ENCODE measurements at regions not wholly inside any gene's neighbourhood (a gene's known extent, or its start where the extent isn't known, plus 50 kb on each side); places are given as distances from the start of the nearest gene placed in this dataset.
A peak's percentile ranks its signal among the peaks of the same experiment; 100 is the strongest.
"Not testable (repeated sequence)": the region's sequence is repeated elsewhere in the genome, so short reads cannot be mapped to it uniquely, and the experiment has no call there.

GRCh38 chr1:113207457-113207856, 134.5 kb downstream of the LRIG2 start:
- ATAC-seq (replicated peaks) (no peak), DNase-seq (no peak)
- Mint-ChIP-seq H3K4me1 (no peaks in the 10 kb centered on the region), H3K4me3 (no peak overlapping the region), H3K36me3 (no peaks in the 10 kb centered on the region), H3K27ac (no peak overlapping the region), H3K9me3 (peaks cover 0 to 3% of the 10 kb centered on the region in 2 donors), H3K27me3 (peaks cover 37 to 40% of the 10 kb centered on the region in 2 donors)

DNA sequence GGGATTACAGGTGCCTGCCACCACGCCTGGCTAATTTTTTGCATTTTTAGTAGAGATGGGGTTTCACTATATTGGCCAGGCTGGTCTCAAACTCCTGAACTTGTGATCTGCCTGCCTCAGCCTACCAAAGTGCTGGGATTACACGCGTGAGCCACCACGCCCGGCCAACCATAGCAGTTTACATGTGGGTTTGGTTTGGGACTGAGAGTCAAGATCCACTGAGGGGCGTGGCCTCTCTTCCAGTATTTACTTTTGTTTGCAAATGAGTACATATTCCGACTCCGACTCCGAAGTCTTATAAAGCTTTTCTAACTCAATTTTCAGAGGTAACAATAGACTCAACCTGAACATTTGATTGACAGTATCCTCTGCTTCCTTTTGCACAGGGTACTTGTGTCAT, 135.4 kb downstream of the LRIG2 start:
- H3K4me3 Mint-ChIP-seq; ATAC-seq (replicated peaks); H3K4me1 Mint-ChIP-seq; DNase-seq; H3K27ac Mint-ChIP-seq; H3K36me3 Mint-ChIP-seq; H3K9me3 Mint-ChIP-seq: not testable (repeated sequence)
- peaks cover 37 to 40% of the 10 kb centered on the region in 2 donors for H3K27me3 Mint-ChIP-seq

DNA sequence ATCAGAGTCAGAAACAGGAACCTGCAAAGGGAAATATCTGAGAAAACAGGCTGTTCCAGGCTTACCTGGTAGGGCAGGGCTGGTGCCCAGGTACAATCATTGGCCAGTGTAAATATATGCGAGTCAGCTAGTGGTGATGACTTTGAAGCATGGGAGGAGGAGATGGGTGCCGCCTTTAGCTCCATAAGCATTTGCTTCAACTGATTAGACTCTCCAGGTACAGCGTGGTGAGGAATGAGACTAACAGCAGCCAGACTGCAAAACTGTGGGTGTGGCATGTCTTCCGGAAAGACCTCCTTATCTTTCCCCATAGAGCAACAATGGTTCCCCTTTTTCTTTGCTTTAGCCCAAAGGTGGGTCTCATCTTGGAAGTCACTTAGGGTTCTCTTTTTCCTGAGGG, 137.2 kb downstream of the LRIG2 start:
- H3K36me3 Mint-ChIP-seq, result no peaks in the 10 kb centered on the region
- H3K4me1 Mint-ChIP-seq, result no peaks in the 10 kb centered on the region
- H3K27me3 Mint-ChIP-seq, result peaks cover 22 to 37% of the 10 kb centered on the region in 2 donors
- DNase-seq, result no peak
- no peak overlapping the region for H3K27ac Mint-ChIP-seq
- H3K4me3 Mint-ChIP-seq, result no peak overlapping the region
- no peak for ATAC-seq (replicated peaks)
- H3K9me3 Mint-ChIP-seq, result peaks cover 6% of the 10 kb centered on the region in 2 donors

GRCh38 chr1:113211467-113211866, 138.5 kb downstream of the LRIG2 start:
- Mint-ChIP-seq H3K27ac (no peak overlapping the region), H3K9me3 (peaks cover 8 to 12% of the 10 kb centered on the region in 2 donors), H3K36me3 (no peaks in the 10 kb centered on the region), H3K4me1 (no peaks in the 10 kb centered on the region), H3K4me3 (no peak overlapping the region), H3K27me3 (peaks cover 22 to 37% of the 10 kb centered on the region in 2 donors)
- ATAC-seq (replicated peaks) (no peak), DNase-seq (no peak)

DNA sequence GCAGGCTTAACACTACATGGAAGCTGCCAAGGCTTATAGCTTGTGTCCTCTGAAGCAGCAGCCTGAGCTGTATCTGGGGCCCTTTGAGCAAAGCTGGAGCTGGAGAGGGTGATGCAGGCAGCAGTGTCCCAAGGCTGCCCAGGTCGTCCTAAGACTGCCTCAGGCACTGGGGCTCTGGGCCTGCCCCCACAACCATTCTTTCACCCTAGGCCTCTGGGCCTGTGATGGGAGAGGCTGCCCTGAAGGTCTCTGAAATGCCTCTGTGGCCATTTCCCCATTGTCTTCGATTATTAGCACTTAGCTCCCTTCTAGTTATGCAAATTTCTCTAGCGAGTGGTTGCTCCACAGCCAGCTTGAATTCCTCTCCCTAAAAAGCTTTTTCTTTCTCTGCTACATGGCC, 142.0 kb downstream of the LRIG2 start:
- no peak overlapping the region for H3K4me3 Mint-ChIP-seq
- no peak for ATAC-seq (replicated peaks)
- no peak overlapping the region for H3K27ac Mint-ChIP-seq
- no peaks in the 10 kb centered on the region for H3K4me1 Mint-ChIP-seq
- no peak for DNase-seq
- H3K27me3 Mint-ChIP-seq, result peaks cover 11 to 20% of the 10 kb centered on the region in 2 donors
- no peaks in the 10 kb centered on the region for H3K36me3 Mint-ChIP-seq
- H3K9me3 Mint-ChIP-seq, result peaks cover 8 to 12% of the 10 kb centered on the region in 2 donors

GRCh38 chr1:113216664-113217063, 143.7 kb downstream of the LRIG2 start:
- peaks cover 2 to 5% of the 10 kb centered on the region in 2 donors for H3K27me3 Mint-ChIP-seq
- H3K27ac Mint-ChIP-seq, result no peak overlapping the region
- DNase-seq, result no peak
- H3K36me3 Mint-ChIP-seq, result no peaks in the 10 kb centered on the region
- no peak overlapping the region for H3K4me3 Mint-ChIP-seq
- H3K9me3 Mint-ChIP-seq, result peaks cover 8 to 12% of the 10 kb centered on the region in 2 donors
- H3K4me1 Mint-ChIP-seq, result no peaks in the 10 kb centered on the region
- no peak for ATAC-seq (replicated peaks)

GRCh38 chr1:113217447-113218208, 144.6 kb downstream of the LRIG2 start:
- Mint-ChIP-seq H3K9me3 (peaks cover 8 to 12% of the 10 kb centered on the region in 2 donors), H3K4me3 (no peak overlapping the region), H3K27me3 (peaks cover 3 to 4% of the 10 kb centered on the region in 2 donors), H3K36me3 (no peaks in the 10 kb centered on the region), H3K27ac (no peak overlapping the region), H3K4me1 (no peaks in the 10 kb centered on the region)
- DNase-seq (no peak), ATAC-seq (replicated peaks) (no peak)

DNA sequence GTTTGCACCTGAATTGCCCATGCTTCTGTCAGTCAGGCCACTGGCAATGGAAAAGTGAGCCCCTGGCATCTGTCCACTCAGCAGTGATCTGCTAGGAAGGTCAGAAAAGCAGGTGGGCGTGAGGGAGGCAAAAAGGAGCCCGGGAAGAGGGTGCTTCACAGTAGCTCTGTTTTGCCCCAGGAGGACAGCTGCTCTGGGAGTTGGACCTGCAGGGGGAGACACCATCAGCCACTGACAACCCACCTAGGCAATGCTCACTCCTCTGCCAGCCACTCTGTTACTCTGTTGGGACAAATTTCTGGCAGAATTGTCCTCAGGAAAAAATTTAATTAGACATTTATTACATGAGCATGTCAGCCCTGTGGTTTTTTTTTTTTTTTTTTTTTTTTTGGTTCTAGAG, 146.4 kb downstream of the LRIG2 start:
- Mint-ChIP-seq H3K4me1 (no peaks in the 10 kb centered on the region), H3K27me3 (peaks cover 4 to 6% of the 10 kb centered on the region in 2 donors), H3K4me3 (no peak overlapping the region), H3K36me3 (no peaks in the 10 kb centered on the region), H3K9me3 (peaks cover 4 to 9% of the 10 kb centered on the region in 2 donors), H3K27ac (no peak overlapping the region)
- ATAC-seq (replicated peaks) (no peak), DNase-seq (no peak)

DNA sequence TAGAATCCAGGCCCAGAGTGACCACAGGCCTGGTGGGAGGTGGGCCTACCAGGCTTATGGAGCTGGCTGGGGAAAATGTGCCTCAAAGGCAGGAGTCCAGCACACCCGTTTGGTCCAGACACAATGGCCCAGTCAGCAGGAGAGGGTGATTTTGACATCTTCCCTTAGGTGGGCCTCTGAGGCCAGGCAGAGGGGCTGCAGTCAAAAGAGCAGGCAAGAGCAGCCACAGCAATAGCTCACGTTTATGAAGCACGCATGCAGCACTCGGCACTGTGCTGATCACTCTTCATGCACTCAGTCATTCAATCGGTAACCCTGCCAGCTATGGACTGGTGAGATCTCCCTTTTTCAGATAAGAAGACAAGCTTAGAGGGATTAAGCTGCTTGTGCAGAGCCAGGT, 146.8 kb downstream of the LRIG2 start:
- H3K4me3 Mint-ChIP-seq, result no peak overlapping the region
- no peaks in the 10 kb centered on the region for H3K36me3 Mint-ChIP-seq
- no peak overlapping the region for H3K27ac Mint-ChIP-seq
- DNase-seq (no peak), ATAC-seq (replicated peaks) (no peak)
- no peaks in the 10 kb centered on the region for H3K4me1 Mint-ChIP-seq
- H3K27me3 Mint-ChIP-seq, result peaks cover 4 to 6% of the 10 kb centered on the region in 2 donors
- H3K9me3 Mint-ChIP-seq, result peaks cover 4 to 9% of the 10 kb centered on the region in 2 donors

GRCh38 chr1:113223040-113223439, 150.0 kb downstream of the LRIG2 start:
- Mint-ChIP-seq H3K27me3 (peaks cover 11 to 14% of the 10 kb centered on the region in 2 donors), H3K27ac (no peak overlapping the region), H3K4me3 (no peak overlapping the region), H3K9me3 (no peaks in the 10 kb centered on the region), H3K36me3 (no peaks in the 10 kb centered on the region), H3K4me1 (no peaks in the 10 kb centered on the region)
- ATAC-seq (replicated peaks), result no peak
- no peak for DNase-seq

DNA sequence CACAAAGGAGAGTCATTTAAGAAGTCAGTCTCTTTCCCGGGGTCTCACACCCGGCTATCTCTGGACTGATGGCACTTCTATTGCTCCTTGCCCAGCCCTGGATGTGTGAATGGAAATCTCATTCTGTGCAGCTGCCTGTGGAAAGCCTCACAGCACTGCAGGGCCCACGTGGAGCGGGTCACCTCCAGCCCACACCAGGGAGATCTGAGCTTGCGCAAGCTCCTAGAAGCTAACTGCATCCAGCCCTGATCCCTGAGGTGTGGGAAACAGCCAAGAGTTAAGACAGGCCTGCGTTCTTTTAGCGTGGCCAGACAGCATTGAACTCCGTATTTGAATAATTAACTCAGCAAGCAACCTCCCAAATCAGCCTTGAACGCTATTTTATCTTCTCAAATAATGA, 150.5 kb downstream of the LRIG2 start:
- Mint-ChIP-seq H3K4me3 (no peak overlapping the region), H3K9me3 (no peaks in the 10 kb centered on the region), H3K27ac (no peak overlapping the region), H3K36me3 (no peaks in the 10 kb centered on the region), H3K4me1 (no peaks in the 10 kb centered on the region), H3K27me3 (peaks cover 11 to 14% of the 10 kb centered on the region in 2 donors)
- ATAC-seq (replicated peaks) (no peak), DNase-seq (no peak)

GRCh38 chr1:113226148-113226547, 153.2 kb downstream of the LRIG2 start:
- no peak overlapping the region for H3K4me3 Mint-ChIP-seq
- peak in 1 of 2 donors; percentile 20 for ATAC-seq (replicated peaks)
- H3K36me3 Mint-ChIP-seq, result no peaks in the 10 kb centered on the region
- no peaks in the 10 kb centered on the region for H3K9me3 Mint-ChIP-seq
- H3K4me1 Mint-ChIP-seq, result no peaks in the 10 kb centered on the region
- peaks cover 11 to 20% of the 10 kb centered on the region in 2 donors for H3K27me3 Mint-ChIP-seq
- DNase-seq, result no peak
- H3K27ac Mint-ChIP-seq, result no peak overlapping the region

DNA sequence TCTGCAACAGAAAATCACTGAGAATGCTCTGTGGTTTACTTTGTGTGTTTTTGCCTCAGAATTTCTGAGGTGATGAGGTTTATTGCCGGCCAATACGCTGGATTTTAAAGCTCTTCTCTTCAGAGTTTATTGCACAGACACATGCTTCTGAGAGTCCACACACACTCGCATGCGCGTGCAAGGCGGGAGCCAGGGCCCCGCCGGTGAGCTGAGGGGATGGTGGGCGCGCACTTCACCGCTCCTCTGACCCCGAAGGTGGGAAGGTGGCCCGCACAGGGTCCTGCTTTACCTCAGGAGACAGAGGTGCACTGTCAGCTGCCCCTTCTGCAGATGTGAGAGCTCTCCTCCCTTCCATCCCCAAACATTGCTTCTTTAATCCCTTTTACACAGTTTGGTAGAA, 158.4 kb upstream of the MAGI3 start:
- no peaks in the 10 kb centered on the region for H3K36me3 Mint-ChIP-seq
- H3K9me3 Mint-ChIP-seq, result no peaks in the 10 kb centered on the region
- H3K27me3 Mint-ChIP-seq, result peaks cover 4 to 6% of the 10 kb centered on the region in 2 donors
- H3K4me1 Mint-ChIP-seq, result no peaks in the 10 kb centered on the region
- DNase-seq (no peak), ATAC-seq (replicated peaks) (no peak)
- no peak overlapping the region for H3K27ac Mint-ChIP-seq
- no peak overlapping the region for H3K4me3 Mint-ChIP-seq

GRCh38 chr1:113233441-113233840, 156.9 kb upstream of the MAGI3 start:
- Mint-ChIP-seq H3K4me1 (no peaks in the 10 kb centered on the region), H3K4me3 (no peak overlapping the region), H3K27me3 (peaks cover 6 to 8% of the 10 kb centered on the region in 2 donors), H3K27ac (no peak overlapping the region), H3K9me3 (no peaks in the 10 kb centered on the region), H3K36me3 (no peaks in the 10 kb centered on the region)
- ATAC-seq (replicated peaks), result no peak
- no peak for DNase-seq

- ATAC-seq (replicated peaks), result no peak
- no peaks in the 10 kb centered on the region for H3K36me3 Mint-ChIP-seq
- H3K4me1 Mint-ChIP-seq, result no peaks in the 10 kb centered on the region
- DNase-seq, result no peak
- peaks cover 0 to 21% of the 10 kb centered on the region in 2 donors for H3K27me3 Mint-ChIP-seq
- no peak overlapping the region for H3K4me3 Mint-ChIP-seq
- no peak overlapping the region for H3K27ac Mint-ChIP-seq
- H3K9me3 Mint-ChIP-seq, result no peaks in the 10 kb centered on the region
Observed at GRCh38 chr1:113241237-113241636, 149.1 kb upstream of the MAGI3 start.
